ENCODE measurements at regions not wholly inside any gene's neighbourhood (a gene's known extent, or its start where the extent isn't known, plus 50 kb on each side); places are given as distances from the start of the nearest gene placed in this dataset.

DNA sequence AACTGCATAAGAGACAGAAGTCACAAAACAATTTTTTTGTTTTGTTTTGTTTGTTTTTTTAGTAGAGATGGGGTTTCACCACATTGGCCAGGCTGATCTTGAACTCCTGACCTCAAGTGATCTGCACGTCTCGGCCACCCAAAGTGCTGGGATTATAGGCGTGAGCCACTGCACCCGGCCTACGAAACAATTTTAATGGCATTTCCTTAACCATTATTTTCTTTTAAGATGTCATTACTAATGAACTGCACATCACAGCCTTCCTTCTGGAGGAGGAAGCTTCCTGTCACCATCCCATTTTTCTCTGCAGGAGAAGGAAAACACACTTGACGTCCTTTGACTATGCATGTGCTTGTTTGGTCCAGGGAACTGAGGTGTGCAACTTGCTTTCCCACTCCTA, 125.3 kb upstream of the AKIRIN2 start:
- TF ChIP-seq POLR2A (IDR thresholded peaks at IDR 0.05; ENCODE audit: low read length) (no peak), GATA1 (IDR thresholded peaks at IDR 0.05; ENCODE audit: low read depth, low read length) (no peak)

Measured in erythroblast (primary cell).